ENCODE measurements at regions not wholly inside any gene's neighbourhood (a gene's known extent, or its start where the extent isn't known, plus 50 kb on each side); places are given as distances from the start of the nearest gene placed in this dataset.
A peak's percentile ranks its signal among the peaks of the same experiment; 100 is the strongest.

DNA sequence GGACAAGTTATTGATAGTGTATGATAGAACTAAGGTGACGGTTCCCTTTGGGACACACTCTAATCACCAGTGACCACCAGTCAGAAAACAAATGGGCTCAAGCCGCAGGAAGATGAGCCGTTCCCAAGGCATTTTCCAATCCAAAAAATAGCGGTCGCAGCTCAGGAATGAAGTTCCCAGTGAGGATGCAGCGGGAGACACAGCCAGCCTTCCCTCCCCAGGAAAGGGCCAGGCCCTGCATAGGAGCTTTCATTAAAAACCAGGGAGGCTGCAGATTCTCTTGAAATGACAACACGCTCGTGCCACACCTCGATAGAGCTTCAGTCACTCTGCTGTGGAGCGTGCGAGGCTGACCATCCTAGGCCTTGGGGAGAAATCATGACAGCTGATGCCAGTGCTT is 65.8 kb upstream of the WNT7B start:
- peak in 3 of 7 donors; percentile 7 to 46 (median 13) for DNase-seq
- intact Hi-C loops (cut with DNase I) = no loop called here
- Histone ChIP-seq H3K9me3 (replicated peaks in 1 of 3) (no peaks in the 10 kb centered on the region), H3K4me3 (no peak overlapping the region), H3K36me3 (replicated peaks in 1 of 2) (no peaks in the 10 kb centered on the region), H3K27me3 (no peaks in the 10 kb centered on the region), H3K4me1 (replicated peaks in 1 of 2) (peaks cover 9 to 31% of the 10 kb centered on the region in 2 donors), H3K27ac (peak overlapping the region in 1 of 5 donors; percentile 13)
- TF ChIP-seq, protein P1, sequence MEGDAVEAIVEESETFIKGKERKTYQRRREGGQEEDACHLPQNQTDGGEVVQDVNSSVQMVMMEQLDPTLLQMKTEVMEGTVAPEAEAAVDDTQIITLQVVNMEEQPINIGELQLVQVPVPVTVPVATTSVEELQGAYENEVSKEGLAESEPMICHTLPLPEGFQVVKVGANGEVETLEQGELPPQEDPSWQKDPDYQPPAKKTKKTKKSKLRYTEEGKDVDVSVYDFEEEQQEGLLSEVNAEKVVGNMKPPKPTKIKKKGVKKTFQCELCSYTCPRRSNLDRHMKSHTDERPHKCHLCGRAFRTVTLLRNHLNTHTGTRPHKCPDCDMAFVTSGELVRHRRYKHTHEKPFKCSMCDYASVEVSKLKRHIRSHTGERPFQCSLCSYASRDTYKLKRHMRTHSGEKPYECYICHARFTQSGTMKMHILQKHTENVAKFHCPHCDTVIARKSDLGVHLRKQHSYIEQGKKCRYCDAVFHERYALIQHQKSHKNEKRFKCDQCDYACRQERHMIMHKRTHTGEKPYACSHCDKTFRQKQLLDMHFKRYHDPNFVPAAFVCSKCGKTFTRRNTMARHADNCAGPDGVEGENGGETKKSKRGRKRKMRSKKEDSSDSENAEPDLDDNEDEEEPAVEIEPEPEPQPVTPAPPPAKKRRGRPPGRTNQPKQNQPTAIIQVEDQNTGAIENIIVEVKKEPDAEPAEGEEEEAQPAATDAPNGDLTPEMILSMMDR (IDR thresholded peaks at IDR 0.05) = no peak
- TF ChIP-seq POLR2A (IDR thresholded peaks at IDR 0.05) = no peak
- WGBS, 4 donors = 92 to 96% (median 94%) methylated on average over 10 to 11 of the region's 11 CpGs

DNA sequence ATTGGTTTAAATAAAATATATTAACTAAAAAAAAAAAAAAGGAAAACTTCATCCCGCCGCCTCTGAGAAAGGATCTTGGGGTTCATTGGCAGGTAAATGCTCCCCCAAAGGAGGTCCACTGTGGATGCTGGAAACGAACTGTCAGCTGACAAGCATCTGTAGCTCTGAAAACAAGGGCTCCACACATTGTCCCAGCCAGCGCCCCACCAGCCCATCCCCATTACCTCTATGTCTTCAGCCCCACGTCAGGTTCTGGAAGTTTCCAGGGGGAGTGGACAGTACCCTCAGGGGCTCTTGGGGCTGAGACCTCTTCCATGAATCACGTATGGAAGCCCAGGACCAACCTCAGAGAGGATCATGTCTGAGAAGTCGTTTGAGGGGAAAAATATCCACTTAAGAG is 66.4 kb upstream of the WNT7B start:
- Histone ChIP-seq H3K27ac (peak overlapping the region in 4 of 5 donors; percentile 49 to 89 (median 80)), H3K36me3 (replicated peaks in 1 of 2) (no peaks in the 10 kb centered on the region), H3K4me3 (peak overlapping the region in 1 of 4 donors; percentile 86), H3K27me3 (no peaks in the 10 kb centered on the region), H3K4me1 (replicated peaks in 1 of 2) (peaks cover 9 to 30% of the 10 kb centered on the region in 2 donors), H3K9me3 (replicated peaks in 1 of 3) (no peaks in the 10 kb centered on the region)
- TF ChIP-seq, protein P1 (IDR thresholded peaks at IDR 0.05) = no peak
- TF ChIP-seq POLR2A (IDR thresholded peaks at IDR 0.05) = no peak
- peak in 3 of 7 donors; percentile 8 to 47 (median 15) for DNase-seq
- WGBS, 4 donors = 72 to 85% (median 80%) methylated on average over 7 of the region's 7 CpGs
- intact Hi-C loops (cut with DNase I) = no loop called here

DNA sequence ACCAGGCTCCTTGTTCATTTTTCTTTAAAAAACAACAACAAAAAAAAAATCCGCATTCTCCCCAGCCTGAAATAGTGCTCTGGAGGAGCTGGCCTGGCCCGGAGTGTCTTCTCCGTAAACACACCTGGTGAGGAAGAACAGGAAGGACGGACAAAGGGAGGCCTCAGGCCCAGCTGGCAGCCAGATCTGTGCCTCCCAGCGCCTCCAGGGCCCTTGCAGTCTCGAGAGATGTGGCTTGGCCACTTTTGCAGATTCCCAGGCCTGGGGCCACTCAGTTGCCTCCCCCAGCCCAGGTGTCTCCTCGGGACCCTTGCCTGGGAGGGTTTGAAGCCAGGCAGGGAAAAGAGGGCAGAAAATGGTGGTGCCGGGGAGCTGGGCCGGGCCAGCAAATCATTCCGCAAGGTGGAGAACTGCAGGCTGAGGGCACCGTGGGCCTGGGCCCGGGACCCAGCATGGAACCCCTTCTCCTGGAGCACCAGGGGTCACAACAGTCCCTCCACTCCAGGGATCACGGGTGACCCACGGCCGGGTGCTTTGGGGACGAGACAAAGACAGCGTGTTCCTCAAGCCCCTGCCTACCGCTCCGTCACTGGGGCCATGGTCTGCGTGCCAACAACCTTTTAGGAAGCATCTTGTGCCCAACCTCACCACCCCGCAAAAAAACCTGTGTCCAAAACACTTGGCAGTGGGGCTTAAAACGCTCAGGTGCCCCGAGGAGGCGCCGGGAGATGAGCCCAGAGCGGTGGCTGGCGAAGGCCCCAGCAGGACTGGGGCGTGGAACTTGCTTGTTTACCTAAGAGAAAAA is 67.1 kb upstream of the WNT7B start:
- no peaks in the 10 kb centered on the region for H3K27me3 ChIP-seq
- H3K36me3 ChIP-seq (replicated peaks in 1 of 2) = no peaks in the 10 kb centered on the region
- TF ChIP-seq, protein P1 (IDR thresholded peaks at IDR 0.05) = no peak
- TF ChIP-seq POLR2A (IDR thresholded peaks at IDR 0.05) = no peak
- intact Hi-C loops (cut with DNase I) = no loop called here
- H3K9me3 ChIP-seq (replicated peaks in 1 of 3) = no peaks in the 10 kb centered on the region
- WGBS, 4 donors = 38 to 60% (median 43%) methylated on average over 12 to 28 of the region's 28 CpGs
- peak in 3 of 7 donors; percentile 25 to 59 (median 33) for DNase-seq
- peak overlapping the region in 2 of 4 donors; percentile 38 to 86 for H3K4me3 ChIP-seq
- peaks cover 9 to 28% of the 10 kb centered on the region in 2 donors for H3K4me1 ChIP-seq (replicated peaks in 1 of 2)
- H3K27ac ChIP-seq = peak overlapping the region in 4 of 5 donors; percentile 76 to 89 (median 86)

DNA sequence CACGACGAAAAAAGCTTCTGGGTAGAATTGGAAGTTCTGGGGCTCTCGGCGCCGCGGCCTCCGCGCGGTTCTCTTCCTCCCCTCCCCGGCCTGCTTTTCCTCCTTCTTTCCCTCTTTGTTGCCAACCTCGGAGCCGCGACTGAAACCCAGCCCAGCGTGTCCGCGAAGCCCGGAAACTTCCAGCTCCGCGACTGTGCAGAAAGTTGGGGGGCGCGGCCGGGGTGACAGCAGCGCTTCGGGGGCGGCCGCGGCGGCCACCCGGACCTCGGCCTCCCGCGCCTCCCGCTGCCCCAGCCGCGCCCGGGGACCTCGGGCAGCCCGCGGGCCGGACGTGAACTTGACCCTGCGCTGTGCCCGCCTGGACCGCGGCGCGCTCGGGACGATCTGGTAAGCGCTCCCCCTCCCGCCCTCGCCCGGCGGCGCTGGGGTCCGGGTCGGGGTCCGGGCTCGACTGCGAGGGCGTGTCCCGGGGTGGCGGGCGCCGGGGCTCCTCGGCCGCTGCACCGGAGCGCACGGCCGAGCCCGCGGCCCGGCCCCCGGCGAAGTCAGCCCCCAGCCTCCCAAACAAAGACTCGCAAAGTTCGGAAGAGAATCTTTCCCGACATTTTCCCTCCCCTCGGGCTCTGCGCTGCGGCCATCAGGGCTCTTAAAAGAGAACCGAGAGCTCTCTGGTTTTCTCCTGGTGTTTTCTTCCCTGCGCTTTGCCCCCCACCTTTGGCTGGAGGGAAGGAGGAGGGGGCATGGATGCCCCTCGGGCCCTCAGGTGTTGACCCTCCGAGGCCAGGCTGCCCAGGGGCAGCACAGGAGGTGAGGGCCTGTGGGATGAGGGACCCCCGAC is 67.9 kb upstream of the WNT7B start:
- H3K27ac ChIP-seq = peak overlapping the region in 4 of 5 donors; percentile 76 to 89 (median 86)
- TF ChIP-seq, protein P1 (IDR thresholded peaks at IDR 0.05) = no peak
- TF ChIP-seq POLR2A (IDR thresholded peaks at IDR 0.05) = peak in 1 of 2 donors; percentile 44
- 3 to 10% (median 5%) methylated on average over 24 to 87 of the region's 87 CpGs for WGBS, 4 donors
- peak in 3 of 7 donors; percentile 27 to 63 (median 45) for DNase-seq
- intact Hi-C loops (cut with DNase I) = no loop called here
- peak overlapping the region in 2 of 4 donors; percentile 38 to 86 for H3K4me3 ChIP-seq
- H3K9me3 ChIP-seq (replicated peaks in 1 of 3) = no peaks in the 10 kb centered on the region
- H3K36me3 ChIP-seq (replicated peaks in 1 of 2) = no peaks in the 10 kb centered on the region
- H3K4me1 ChIP-seq (replicated peaks in 1 of 2) = peaks cover 9 to 28% of the 10 kb centered on the region in 2 donors
- no peaks in the 10 kb centered on the region for H3K27me3 ChIP-seq

Data from adrenal gland (tissue), 9 donors.